ENCODE measurements at regions not wholly inside any gene's neighbourhood (a gene's known extent, or its start where the extent isn't known, plus 50 kb on each side); places are given as distances from the start of the nearest gene placed in this dataset.

GRCh38 chrX:104502460-104502859, 63.5 kb upstream of the IL1RAPL2 start:
- no peak for TF ChIP-seq POLR2AphosphoS5 (IDR thresholded peaks at IDR 0.05)
- no peak for TF ChIP-seq CTCF (IDR thresholded peaks at IDR 0.05; ENCODE audit: poor library complexity, severe bottlenecking)
- no peak for TF ChIP-seq REST (IDR thresholded peaks at IDR 0.05; ENCODE audit: borderline replicate concordance)
- no peak for TF ChIP-seq EP300 (conservative IDR thresholded peaks at IDR 0.05; ENCODE audit: poor library complexity, severe bottlenecking)
- TF ChIP-seq TAF1 (IDR thresholded peaks at IDR 0.05; ENCODE audit: low read depth): no peak
- TF ChIP-seq EZH2 (IDR thresholded peaks at IDR 0.05; ENCODE audit: borderline replicate concordance, insufficient read depth, low read length, poor library complexity, severe bottlenecking): no peak
- TF ChIP-seq SMC3 (conservative IDR thresholded peaks at IDR 0.05; ENCODE audit: poor library complexity): no peak
